ENCODE measurements at regions not wholly inside any gene's neighbourhood (a gene's known extent, or its start where the extent isn't known, plus 50 kb on each side); places are given as distances from the start of the nearest gene placed in this dataset.
"Not testable (repeated sequence)": the region's sequence is repeated elsewhere in the genome, so short reads cannot be mapped to it uniquely, and the experiment has no call there.

DNA sequence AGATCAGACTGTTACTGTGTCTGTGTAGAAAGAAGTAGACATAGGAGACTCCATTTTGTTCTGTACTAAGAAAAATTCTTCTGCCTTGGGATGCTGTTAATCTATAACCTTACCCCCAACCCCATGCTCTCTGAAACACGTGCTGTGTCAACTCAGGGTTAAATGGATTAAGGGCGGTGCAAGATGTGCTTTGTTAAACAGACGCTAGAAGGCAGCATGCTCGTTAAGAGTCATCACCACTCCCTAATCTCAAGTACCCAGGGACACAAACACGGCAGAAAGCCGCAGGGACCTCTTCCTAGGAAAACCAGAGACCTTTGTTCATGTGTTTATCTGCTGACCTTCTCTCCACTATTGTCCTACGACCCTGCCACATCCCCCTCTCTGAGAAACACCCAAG, 137.0 kb upstream of the PROKR2 start:
- DNase-seq (ENCODE audit: low read depth in 4 of 4, low spot score in 2 of 4) = not testable (repeated sequence)

- DNase-seq (ENCODE audit: low read depth in 4 of 4, low spot score in 2 of 4) = not testable (repeated sequence)
These were observed 136.6 kb upstream of the PROKR2 start for GRCh38 chr20:5453316-5453715.

- DNase-seq (ENCODE audit: low read depth in 4 of 4, low spot score in 2 of 4) = not testable (repeated sequence)
These were observed 135.9 kb upstream of the PROKR2 start for GRCh38 chr20:5452691-5453090.

DNA sequence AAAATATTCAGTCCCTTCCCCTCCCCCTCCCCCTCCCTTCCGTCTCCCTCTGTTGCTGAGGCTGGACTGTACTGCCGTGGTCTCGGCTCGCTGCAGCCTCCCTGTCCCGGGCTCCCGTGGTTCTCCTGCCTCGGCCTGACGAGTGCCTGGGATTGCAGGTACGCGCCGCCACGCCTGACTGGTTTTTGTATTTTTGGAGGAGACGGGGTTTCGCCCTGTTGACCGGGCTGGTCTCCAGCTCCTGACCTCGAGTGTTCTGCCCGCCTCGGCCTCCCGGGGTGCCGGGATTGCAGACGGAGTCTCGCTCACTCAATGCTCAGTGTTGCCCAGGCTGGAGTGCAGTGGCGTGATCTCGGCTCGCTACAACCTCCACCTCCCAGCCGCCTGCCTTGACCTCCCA, 135.5 kb upstream of the PROKR2 start:
- DNase-seq (ENCODE audit: low read depth in 4 of 4, low spot score in 2 of 4) = not testable (repeated sequence)

- DNase-seq (ENCODE audit: low read depth in 4 of 4, low spot score in 2 of 4) = no peak
These were observed 135.0 kb upstream of the PROKR2 start for GRCh38 chr20:5451643-5452210.

- no peak for DNase-seq (ENCODE audit: low read depth in 4 of 4, low spot score in 2 of 4)
These were observed 131.8 kb upstream of the PROKR2 start for GRCh38 chr20:5448449-5449118.

DNA sequence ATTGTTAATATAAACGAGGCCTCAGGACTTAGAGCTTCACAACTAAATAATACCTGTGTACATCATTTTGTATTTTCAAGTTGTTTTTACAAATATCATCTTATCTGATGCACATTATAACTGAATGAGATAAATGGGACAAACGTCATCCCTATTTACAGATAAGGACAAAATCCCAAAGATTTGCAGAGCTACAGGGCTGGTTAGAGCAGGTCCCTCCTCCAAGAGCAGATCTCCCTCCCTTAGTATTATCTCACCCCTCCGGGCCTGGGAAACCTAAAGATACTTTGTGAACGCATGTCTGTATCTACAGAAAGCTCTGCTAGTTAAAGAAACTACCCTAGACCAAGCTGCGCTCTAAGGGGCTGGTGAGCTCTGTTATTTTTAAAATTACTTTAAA, 130.4 kb upstream of the PROKR2 start:
- DNase-seq (ENCODE audit: low read depth in 4 of 4, low spot score in 2 of 4) = no peak

GRCh38 chr20:5445611-5446010, 128.9 kb upstream of the PROKR2 start:
- no peak for DNase-seq (ENCODE audit: low read depth in 4 of 4, low spot score in 2 of 4)

GRCh38 chr20:5442101-5442500, 125.3 kb upstream of the PROKR2 start:
- no peak for DNase-seq (ENCODE audit: low read depth in 4 of 4, low spot score in 2 of 4)

- DNase-seq (ENCODE audit: low read depth in 4 of 4, low spot score in 2 of 4) = no peak
These were observed 117.4 kb upstream of the PROKR2 start for GRCh38 chr20:5434116-5434515.

DNA sequence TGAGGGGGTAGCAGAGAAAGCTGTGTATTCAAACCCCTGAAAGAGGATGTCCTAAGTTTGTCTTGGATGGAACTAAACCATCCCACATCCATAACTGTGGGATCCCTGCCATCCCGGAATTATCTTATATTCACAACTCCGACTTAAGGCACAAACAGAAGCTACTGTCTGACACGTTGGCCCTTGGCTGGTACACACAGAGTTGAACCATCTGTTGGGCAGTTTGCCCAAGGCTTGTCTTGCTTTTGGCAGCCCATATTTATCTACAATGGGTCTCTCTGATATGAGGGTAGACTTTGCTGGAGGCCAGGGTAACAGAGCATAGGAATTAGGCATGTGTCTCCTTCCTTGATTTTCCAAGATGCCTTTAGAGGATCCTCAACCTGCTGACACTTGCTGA, 116.6 kb upstream of the PROKR2 start:
- DNase-seq (ENCODE audit: low read depth in 4 of 4, low spot score in 2 of 4) = no peak

GRCh38 chr20:5432030-5432429, 115.3 kb upstream of the PROKR2 start:
- no peak for DNase-seq (ENCODE audit: low read depth in 4 of 4, low spot score in 2 of 4)

DNA sequence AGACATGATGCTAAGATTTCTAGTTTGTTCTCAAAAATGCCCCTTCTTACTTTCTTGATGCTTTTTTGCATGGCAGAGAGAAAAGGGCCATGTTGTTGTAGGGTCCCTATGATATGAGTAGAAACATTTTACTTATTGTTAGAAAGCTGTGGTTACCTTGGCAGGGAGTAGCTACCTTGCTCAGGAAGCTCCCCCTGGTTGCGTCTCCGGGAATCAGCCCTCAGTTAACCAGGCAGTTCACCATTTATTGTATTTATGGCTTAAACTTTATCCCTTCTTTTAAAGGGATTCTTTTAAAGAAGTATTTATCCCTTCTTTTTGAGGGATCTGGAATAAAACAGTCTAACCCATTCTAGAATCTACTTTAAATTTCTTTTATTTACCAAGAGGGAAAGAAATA, 113.9 kb upstream of the PROKR2 start:
- DNase-seq (ENCODE audit: low read depth in 4 of 4, low spot score in 2 of 4) = no peak

DNA sequence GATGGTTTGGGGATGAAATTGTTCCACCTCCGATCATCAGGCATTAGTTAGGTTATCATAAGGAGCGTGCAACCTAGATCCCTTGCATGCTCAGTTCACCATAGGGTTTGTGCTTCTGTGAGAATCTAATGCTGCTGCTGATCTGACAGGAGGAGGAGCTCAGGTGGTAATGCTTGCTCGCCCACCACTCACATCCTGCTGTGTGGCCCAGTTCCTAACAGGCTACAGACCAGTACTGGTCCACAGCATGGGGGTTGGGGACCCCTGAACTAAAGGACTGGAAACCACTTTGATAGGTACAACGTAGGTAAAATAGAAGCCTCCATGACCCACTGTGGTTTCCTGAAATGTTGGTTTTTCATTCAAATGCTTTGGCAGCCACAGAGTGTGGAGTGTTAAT, 109.3 kb upstream of the PROKR2 start:
- no peak for DNase-seq (ENCODE audit: low read depth in 4 of 4, low spot score in 2 of 4)

GRCh38 chr20:5416086-5416485, 99.3 kb upstream of the PROKR2 start:
- no peak for DNase-seq (ENCODE audit: low read depth in 4 of 4, low spot score in 2 of 4)

- DNase-seq (ENCODE audit: low read depth in 4 of 4, low spot score in 2 of 4) = no peak
These were observed 96.6 kb upstream of the PROKR2 start for GRCh38 chr20:5413394-5413793.

GRCh38 chr20:5410470-5410869, 93.7 kb upstream of the PROKR2 start:
- no peak for DNase-seq (ENCODE audit: low read depth in 4 of 4, low spot score in 2 of 4)

- DNase-seq (ENCODE audit: low read depth in 4 of 4, low spot score in 2 of 4) = no peak
These were observed 86.3 kb upstream of the PROKR2 start for GRCh38 chr20:5402903-5403531.

DNA sequence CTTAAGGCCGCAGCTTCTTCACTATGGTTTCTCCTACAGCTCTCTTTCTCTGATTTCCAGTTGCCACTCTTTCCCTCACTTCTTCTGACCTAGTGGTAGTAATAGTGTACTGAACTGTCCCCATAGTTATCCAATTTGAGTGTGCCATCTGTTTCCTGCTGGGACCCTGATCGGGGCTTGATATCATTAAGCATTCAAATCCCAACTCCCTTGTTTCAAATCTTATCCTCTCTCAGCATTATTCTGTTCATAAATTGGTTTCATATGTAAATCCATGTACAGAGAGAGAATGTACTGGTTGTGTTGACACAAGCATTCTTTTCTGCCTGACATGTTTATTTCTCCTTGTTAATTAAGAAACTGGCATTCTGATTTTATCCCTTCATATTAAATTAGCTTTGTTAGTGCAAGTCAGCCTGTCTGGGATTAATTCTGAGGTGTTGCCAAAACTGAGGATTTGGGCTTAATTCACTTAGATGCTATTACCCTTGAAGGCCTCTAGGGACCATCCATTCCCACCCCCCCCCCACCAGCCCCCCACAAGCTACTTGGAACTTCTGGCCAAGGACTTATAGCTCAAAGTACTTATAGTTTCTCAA, 84.6 kb upstream of the PROKR2 start:
- no peak for DNase-seq (ENCODE audit: low read depth in 4 of 4, low spot score in 2 of 4)

- peak; percentile 7 to 28 (median 14) for DNase-seq (ENCODE audit: low read depth in 4 of 4, low spot score in 2 of 4)
These were observed 83.5 kb upstream of the PROKR2 start for GRCh38 chr20:5400164-5400762.

DNA sequence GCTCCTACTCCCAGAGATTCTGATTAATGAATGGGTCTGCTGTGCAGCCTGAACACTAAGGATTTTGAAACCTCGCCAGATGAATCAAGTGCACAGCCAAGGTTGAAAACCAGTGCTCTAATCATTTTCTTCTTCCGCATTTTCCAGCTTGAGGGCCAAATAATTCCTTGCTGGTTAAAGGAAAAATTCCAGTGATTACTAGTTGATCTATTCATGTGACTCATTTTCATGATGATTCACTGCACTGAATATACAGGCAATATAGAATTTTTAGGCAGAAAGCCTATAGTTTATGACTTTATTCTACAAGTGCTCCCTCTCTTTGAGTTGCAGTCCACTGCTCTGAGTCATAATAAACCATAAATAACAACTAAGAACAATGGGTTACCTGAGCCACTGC, 80.6 kb upstream of the PROKR2 start:
- no peak for DNase-seq (ENCODE audit: low read depth in 4 of 4, low spot score in 2 of 4)

All from left renal cortex interstitium (tissue), 4 donors.